ENCODE measurements at regions not wholly inside any gene's neighbourhood (a gene's known extent, or its start where the extent isn't known, plus 50 kb on each side); places are given as distances from the start of the nearest gene placed in this dataset.

DNA sequence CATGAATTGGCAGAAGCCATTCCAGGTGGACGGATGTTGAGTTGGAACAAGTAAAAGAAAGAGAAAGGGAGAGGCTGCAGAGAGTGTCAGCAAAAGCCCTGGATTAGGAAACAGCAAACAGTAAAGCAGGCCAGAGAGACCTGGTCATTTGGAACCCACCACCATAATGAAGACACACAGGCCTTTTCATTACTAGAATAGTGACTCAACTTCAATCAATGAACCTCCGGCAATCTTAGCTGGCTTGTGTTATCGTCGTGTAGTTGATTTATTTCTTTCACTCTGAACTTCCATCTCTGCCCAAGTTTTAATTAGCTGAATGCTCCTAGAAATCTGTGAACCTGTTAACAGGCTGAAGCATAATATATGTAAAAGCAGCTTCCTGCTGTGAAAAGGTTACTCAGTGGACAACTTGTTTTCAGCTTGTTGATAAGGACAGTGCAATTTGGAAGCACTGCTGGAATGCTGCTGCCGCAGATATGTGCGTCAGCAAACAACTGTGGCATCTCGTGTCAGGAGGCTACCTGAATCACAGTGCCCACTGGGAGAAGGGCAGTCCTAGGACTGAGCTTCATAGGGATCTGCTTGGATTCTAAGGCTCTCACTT is 68.8 kb downstream of the SPANXN4 start:
- no peak for TF ChIP-seq TEAD4 (IDR thresholded peaks at IDR 0.05)
- no peak for TF ChIP-seq TAF1 (IDR thresholded peaks at IDR 0.05; ENCODE audit: low read depth)
- no peak for TF ChIP-seq EGR1 (IDR thresholded peaks at IDR 0.05)
- TF ChIP-seq, protein P1, sequence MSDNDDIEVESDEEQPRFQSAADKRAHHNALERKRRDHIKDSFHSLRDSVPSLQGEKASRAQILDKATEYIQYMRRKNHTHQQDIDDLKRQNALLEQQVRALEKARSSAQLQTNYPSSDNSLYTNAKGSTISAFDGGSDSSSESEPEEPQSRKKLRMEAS (IDR thresholded peaks at IDR 0.05) = no peak
- no peak for TF ChIP-seq EP300 (IDR thresholded peaks at IDR 0.05; ENCODE audit: borderline replicate concordance)
- no peak for TF ChIP-seq CEBPB (IDR thresholded peaks at IDR 0.05)
- TF ChIP-seq USF1 (IDR thresholded peaks at IDR 0.05) = no peak
- TF ChIP-seq YY1 (IDR thresholded peaks at IDR 0.05; ENCODE audit: low read depth) = no peak
- TF ChIP-seq CREB1 (IDR thresholded peaks at IDR 0.05; ENCODE audit: low read depth) = no peak
- TF ChIP-seq TCF12 (IDR thresholded peaks at IDR 0.05; ENCODE audit: low read depth) = no peak
- TF ChIP-seq RAD21 (IDR thresholded peaks at IDR 0.05; ENCODE audit: low read depth) = no peak
- TF ChIP-seq NFIC (IDR thresholded peaks at IDR 0.05) = no peak
- TF ChIP-seq FOXM1 (IDR thresholded peaks at IDR 0.05; ENCODE audit: borderline replicate concordance, low read depth) = no peak
- TF ChIP-seq REST (IDR thresholded peaks at IDR 0.05; ENCODE audit: low read depth) = no peak
- TF ChIP-seq ZBTB7A (IDR thresholded peaks at IDR 0.05; ENCODE audit: low read depth) = no peak

Measured in Ishikawa (cell line).